Endodermal cell (in vitro differentiated cells): ENCODE measurements at regions not wholly inside any gene's neighbourhood (a gene's known extent, or its start where the extent isn't known, plus 50 kb on each side); places are given as distances from the start of the nearest gene placed in this dataset.
"Not testable (repeated sequence)": the region's sequence is repeated elsewhere in the genome, so short reads cannot be mapped to it uniquely, and the experiment has no call there.

Experiments
- DNase-seq: peaks from one replicate; pipeline ENCODE4 v3.0.0-alpha.2; 2017
- H3K27ac ChIP-seq: 2 replicates; pipeline ENCODE4 v1.5.1; 2013; ENCODE audit warnings: mild to moderate bottlenecking, low read depth, low read length, moderate library complexity
- H3K27me3 ChIP-seq: 2 replicates; pipeline ENCODE4 v1.6.1; 2013; ENCODE audit warnings: mild to moderate bottlenecking, low read length, moderate library complexity; ENCODE audit not compliant: insufficient read depth, control insufficient read depth, poor library complexity, severe bottlenecking
- H3K36me3 ChIP-seq: 2 replicates; pipeline ENCODE4 v1.7.0; 2013; ENCODE audit warnings: mild to moderate bottlenecking, low read length, moderate library complexity; ENCODE audit not compliant: control insufficient read depth, insufficient read depth
- H3K4me1 ChIP-seq: one replicate; pipeline ENCODE4 v1.7.0; 2013; ENCODE audit warnings: low read length; ENCODE audit not compliant: control insufficient read depth, insufficient read depth
- H3K4me3 ChIP-seq: 2 replicates; pipeline ENCODE4 v1.5.1; 2013; ENCODE audit warnings: mild to moderate bottlenecking, low read length, moderate library complexity
- H3K9ac ChIP-seq: 2 replicates; pipeline ENCODE4 v1.6.1; 2013; ENCODE audit warnings: mild to moderate bottlenecking, low read length, moderate library complexity; ENCODE audit not compliant: poor library complexity, severe bottlenecking; ENCODE audit errors: extremely low read depth
- H3K9me3 ChIP-seq: 2 replicates; pipeline ENCODE4 v1.6.1; 2013; ENCODE audit warnings: mild to moderate bottlenecking, low read length, moderate library complexity; ENCODE audit not compliant: control insufficient read depth
- H3K27ac Mint-ChIP-seq: 2 replicates; pipeline ENCODE4 v1.8.0; 2020; ENCODE audit warnings: mixed read lengths
- H3K27me3 Mint-ChIP-seq: 2 replicates; pipeline ENCODE4 v1.8.0; 2021; ENCODE audit warnings: mild to moderate bottlenecking, mixed read lengths; ENCODE audit not compliant: insufficient read depth
- H3K36me3 Mint-ChIP-seq: 2 replicates; pipeline ENCODE4 v1.8.0; 2020; ENCODE audit warnings: low read depth, mixed read lengths
- H3K4me1 Mint-ChIP-seq: 2 replicates; pipeline ENCODE4 v1.8.0; 2020; ENCODE audit warnings: mixed read lengths
- H3K4me3 Mint-ChIP-seq: 2 replicates; pipeline ENCODE4 v1.8.0; 2020; ENCODE audit warnings: mild to moderate bottlenecking, moderate library complexity, mixed read lengths
- H3K9me3 Mint-ChIP-seq: 2 replicates; pipeline ENCODE4 v1.8.0; 2020; ENCODE audit warnings: mild to moderate bottlenecking, mixed read lengths
- CTCF ChIP-seq: fragments of 200-600 bp; sonication (generic); conservative IDR thresholded peaks from 2 replicates; pipeline ENCODE4 v1.5.0; 2021; ENCODE audit warnings: antibody characterized with exemption, mild to moderate bottlenecking
- WGBS, 2 experiments: methylation state at CpG; one replicate each; pipeline versions ENCODE4 v1.1.5 to v1.1.7; 2013; ENCODE audit warnings: missing lambda C conversion rate in 2 of 2, mixed read lengths in 1 of 2; ENCODE audit not compliant: insufficient coverage in 1 of 2, insufficient read length in 1 of 2; 5-methylcytosine and 5-hydroxymethylcytosine counted together

- no peak overlapping the region for H3K27ac Mint-ChIP-seq
- DNase-seq: no peak
- no peak for TF ChIP-seq CTCF
- H3K27me3 ChIP-seq: no peaks in the 10 kb centered on the region
- peaks cover 33% of the 10 kb centered on the region for H3K9me3 Mint-ChIP-seq
- H3K36me3 Mint-ChIP-seq: peaks cover 5% of the 10 kb centered on the region
- no peak overlapping the region for H3K9ac ChIP-seq
- WGBS, 2 experiments: 85 to 100% methylated on average over 1 of the region's 3 CpGs
- H3K27me3 Mint-ChIP-seq: no peaks in the 10 kb centered on the region
- H3K4me1 Mint-ChIP-seq: no peaks in the 10 kb centered on the region
- H3K27ac ChIP-seq: no peak overlapping the region
- no peaks in the 10 kb centered on the region for H3K36me3 ChIP-seq
- H3K4me3 ChIP-seq: no peak overlapping the region
- peaks cover 24% of the 10 kb centered on the region for H3K9me3 ChIP-seq
- H3K4me3 Mint-ChIP-seq: no peak overlapping the region
- no peaks in the 10 kb centered on the region for H3K4me1 ChIP-seq
These were observed 259.7 kb downstream of the RFPL4B start for GRCh38 chr6:112606656-112607435.

- peaks cover 24% of the 10 kb centered on the region for H3K9me3 ChIP-seq
- not testable (repeated sequence) for H3K27me3 Mint-ChIP-seq
These were observed 261.8 kb downstream of the RFPL4B start for GRCh38 chr6:112608925-112609324.

GRCh38 chr6:112613410-112613809 is 266.3 kb downstream of the RFPL4B start:
- H3K27me3 Mint-ChIP-seq: no peaks in the 10 kb centered on the region
- H3K36me3 ChIP-seq: no peaks in the 10 kb centered on the region
- no peak for TF ChIP-seq CTCF
- no peaks in the 10 kb centered on the region for H3K27me3 ChIP-seq
- H3K27ac ChIP-seq: no peak overlapping the region
- WGBS, 2 experiments: 82 to 88% methylated on average over 2 of the region's 2 CpGs
- no peaks in the 10 kb centered on the region for H3K4me1 ChIP-seq
- H3K9ac ChIP-seq: no peak overlapping the region
- no peak for DNase-seq
- H3K36me3 Mint-ChIP-seq: peaks cover 3% of the 10 kb centered on the region
- no peaks in the 10 kb centered on the region for H3K4me1 Mint-ChIP-seq
- peaks cover 15% of the 10 kb centered on the region for H3K9me3 ChIP-seq
- H3K4me3 Mint-ChIP-seq: no peak overlapping the region
- H3K4me3 ChIP-seq: no peak overlapping the region
- H3K9me3 Mint-ChIP-seq: peaks cover 19% of the 10 kb centered on the region
- no peak overlapping the region for H3K27ac Mint-ChIP-seq

More at GRCh38 chr6:112608925-112609324, 261.8 kb downstream of the RFPL4B start:
- H3K4me1 ChIP-seq, H3K4me3 Mint-ChIP-seq, H3K9ac ChIP-seq, H3K27me3 ChIP-seq, H3K27ac Mint-ChIP-seq, H3K4me3 ChIP-seq, H3K27ac ChIP-seq, H3K4me1 Mint-ChIP-seq, H3K36me3 Mint-ChIP-seq, H3K36me3 ChIP-seq: not testable (repeated sequence)
- peak; percentile 51 for DNase-seq
- peaks cover 33% of the 10 kb centered on the region for H3K9me3 Mint-ChIP-seq
- 82 to 100% methylated on average over 1 of the region's 1 CpG for WGBS, 2 experiments
